ENCODE measurements at regions not wholly inside any gene's neighbourhood (a gene's known extent, or its start where the extent isn't known, plus 50 kb on each side); places are given as distances from the start of the nearest gene placed in this dataset.

GRCh38 chrX:95791876-95792275, 892.8 kb upstream of the DIAPH2 start:
- no peak overlapping the region for H3K4me3 ChIP-seq
- TF ChIP-seq ZC3H11A (IDR thresholded peaks at IDR 0.05) (no peak), ELK1 (IDR thresholded peaks at IDR 0.05; ENCODE audit: low read depth, low read length) (no peak), SREBF2 (IDR thresholded peaks at IDR 0.05) (no peak), HOXA7 (CRISPR knock-in tag; IDR thresholded peaks at IDR 0.05) (no peak), CBX8 (IDR thresholded peaks at IDR 0.05) (no peak), RARB (CRISPR knock-in tag; IDR thresholded peaks at IDR 0.05) (no peak), HES2 (IDR thresholded peaks at IDR 0.05) (no peak), KDM1A (IDR thresholded peaks at IDR 0.05; ENCODE audit: low read depth) (no peak), RNF2 (IDR thresholded peaks at IDR 0.05; ENCODE audit: borderline replicate concordance, low read depth) (no peak), PHF8 (IDR thresholded peaks at IDR 0.05; ENCODE audit: borderline replicate concordance, low read depth) (no peak), HOXB13 (CRISPR knock-in tag; IDR thresholded peaks at IDR 0.05; ENCODE audit: low read depth) (no peak), MAFK (IDR thresholded peaks at IDR 0.05; ENCODE audit: partially characterized antibody) (no peak), TP53 (CRISPR knock-in tag; IDR thresholded peaks at IDR 0.05) (no peak), EHMT2 (IDR thresholded peaks at IDR 0.05; ENCODE audit: low read depth) (no peak), EHF (CRISPR knock-in tag; IDR thresholded peaks at IDR 0.05) (no peak), RCOR1 (IDR thresholded peaks at IDR 0.05; ENCODE audit: low read depth, low read length) (no peak), ATOH8 (CRISPR knock-in tag; IDR thresholded peaks at IDR 0.05; ENCODE audit: low read depth) (no peak)
- DNase-seq (ENCODE audit: low read depth in 1 of 2, low spot score in 1 of 2) (no peak), ATAC-seq (no peak), FAIRE-seq (no peak)
- H3K4me1 ChIP-seq = no peaks in the 10 kb centered on the region
- WGBS (ENCODE audit: missing lambda C conversion rate) = 0% methylated on average over 1 of the region's 1 CpG
- POLR2A ChIA-PET = no interaction called here
- H3K4me2 ChIP-seq = no peak overlapping the region
- H3K9me3 ChIP-seq = no peaks in the 10 kb centered on the region
- no peak overlapping the region for H3K27ac ChIP-seq
- CTCF ChIA-PET = no interaction called here

GRCh38 chrX:95797344-95797743, 887.3 kb upstream of the DIAPH2 start:
- no peaks in the 10 kb centered on the region for H3K4me1 ChIP-seq
- H3K4me3 ChIP-seq = no peak overlapping the region
- TF ChIP-seq REST (IDR thresholded peaks at IDR 0.05) (no peak), NPAS2 (CRISPR knock-in tag; IDR thresholded peaks at IDR 0.05; ENCODE audit: borderline replicate concordance) (no peak), TP53 (CRISPR knock-in tag; IDR thresholded peaks at IDR 0.05) (no peak), HES2 (IDR thresholded peaks at IDR 0.05) (no peak), MAX (IDR thresholded peaks at IDR 0.05) (no peak)
- POLR2A ChIA-PET = no interaction called here
- DNase-seq (ENCODE audit: low read depth in 1 of 2, low spot score in 1 of 2) (no peak), FAIRE-seq (no peak), ATAC-seq (no peak)
- H3K4me2 ChIP-seq = no peak overlapping the region
- no peak overlapping the region for H3K27ac ChIP-seq
- CTCF ChIA-PET = no interaction called here
- H3K9me3 ChIP-seq = no peaks in the 10 kb centered on the region
- WGBS (ENCODE audit: missing lambda C conversion rate) = 0% methylated on average over 1 of the region's 1 CpG
